ENCODE measurements at regions not wholly inside any gene's neighbourhood (a gene's known extent, or its start where the extent isn't known, plus 50 kb on each side); places are given as distances from the start of the nearest gene placed in this dataset.

- DNase-seq (ENCODE audit: low read depth) = no peak
Measured at GRCh38 chr19:28841531-28841930, 371.4 kb downstream of the UQCRFS1 start.

- DNase-seq (ENCODE audit: low read depth) = no peak
Measured at GRCh38 chr19:28840891-28841290, 372.1 kb downstream of the UQCRFS1 start.

GRCh38 chr19:28839455-28839854 lies 373.5 kb downstream of the UQCRFS1 start:
- DNase-seq (ENCODE audit: low read depth) = no peak

- DNase-seq (ENCODE audit: low read depth) = no peak
Measured at GRCh38 chr19:28838909-28839308, 374.0 kb downstream of the UQCRFS1 start.

- no peak for DNase-seq (ENCODE audit: low read depth)
Measured at GRCh38 chr19:28836421-28836820, 376.5 kb downstream of the UQCRFS1 start.

- no peak for DNase-seq (ENCODE audit: low read depth)
Measured at GRCh38 chr19:28834996-28835395, 378.0 kb downstream of the UQCRFS1 start.

- no peak for DNase-seq (ENCODE audit: low read depth)
Measured at GRCh38 chr19:28831462-28831861, 381.5 kb downstream of the UQCRFS1 start.

- no peak for DNase-seq (ENCODE audit: low read depth)
Measured at GRCh38 chr19:28829762-28830161, 383.2 kb downstream of the UQCRFS1 start.

- DNase-seq (ENCODE audit: low read depth) = no peak
Measured at GRCh38 chr19:28829359-28829758, 383.6 kb downstream of the UQCRFS1 start.

- DNase-seq (ENCODE audit: low read depth) = no peak
Measured at GRCh38 chr19:28828276-28828870, 384.6 kb downstream of the UQCRFS1 start.

- DNase-seq (ENCODE audit: low read depth) = no peak
Measured at GRCh38 chr19:28827382-28827781, 385.6 kb downstream of the UQCRFS1 start.

GRCh38 chr19:28823338-28823961 lies 389.5 kb downstream of the UQCRFS1 start:
- no peak for DNase-seq (ENCODE audit: low read depth)

GRCh38 chr19:28820289-28820688 lies 392.7 kb downstream of the UQCRFS1 start:
- DNase-seq (ENCODE audit: low read depth) = no peak

- DNase-seq (ENCODE audit: low read depth) = no peak
Measured at GRCh38 chr19:28815257-28815656, 397.7 kb downstream of the UQCRFS1 start.

GRCh38 chr19:28794301-28794700 lies 418.6 kb downstream of the UQCRFS1 start:
- DNase-seq (ENCODE audit: low read depth) = no peak

GRCh38 chr19:28793391-28794168 lies 419.4 kb downstream of the UQCRFS1 start:
- DNase-seq (ENCODE audit: low read depth) = no peak

- no peak for DNase-seq (ENCODE audit: low read depth)
Measured at GRCh38 chr19:28785971-28786370, 427.0 kb downstream of the UQCRFS1 start.

- DNase-seq (ENCODE audit: low read depth) = no peak
Measured at GRCh38 chr19:28764066-28764465, 448.9 kb downstream of the UQCRFS1 start.

- no peak for DNase-seq (ENCODE audit: low read depth)
Measured at GRCh38 chr19:28746478-28746877, 466.5 kb downstream of the UQCRFS1 start.

- DNase-seq (ENCODE audit: low read depth) = no peak
Measured at GRCh38 chr19:28744943-28745342, 468.0 kb downstream of the UQCRFS1 start.

GRCh38 chr19:28744014-28744413 lies 468.9 kb downstream of the UQCRFS1 start:
- no peak for DNase-seq (ENCODE audit: low read depth)

GRCh38 chr19:28737021-28737895 lies 475.7 kb downstream of the UQCRFS1 start:
- DNase-seq (ENCODE audit: low read depth) = peak; percentile 4
